Tibial nerve (tissue), 3 donors: ENCODE measurements at regions not wholly inside any gene's neighbourhood (a gene's known extent, or its start where the extent isn't known, plus 50 kb on each side); places are given as distances from the start of the nearest gene placed in this dataset.

Experiments
- CTCF ChIP-seq, 5 experiments: fragments of 200-600 bp in 3 of 5; fragments of 450-650 bp in 2 of 5; sonication (generic) in 3 of 5; IDR thresholded peaks; one replicate each; pipeline ENCODE4 v1.5.1; 2016 to 2019; ENCODE audit warnings: antibody characterized with exemption in 5 of 5, mild to moderate bottlenecking in 3 of 5, moderate library complexity in 2 of 5
- POLR2A ChIP-seq, 2 donors: fragments of 450-650 bp; IDR thresholded peaks; one replicate each; pipeline ENCODE4 v1.6.1; 2017; ENCODE audit warnings: antibody characterized with exemption in 2 of 2, mild to moderate bottlenecking in 2 of 2, moderate library complexity in 2 of 2

GRCh38 chr2:194395818-194396217 lies 1261.2 kb upstream of the SLC39A10 start:
- TF ChIP-seq POLR2A (IDR thresholded peaks at IDR 0.05) (no peak), CTCF (IDR thresholded peaks at IDR 0.05) (no peak)
